HEK293T (cell line): ENCODE measurements at regions not wholly inside any gene's neighbourhood (a gene's known extent, or its start where the extent isn't known, plus 50 kb on each side); places are given as distances from the start of the nearest gene placed in this dataset.

Experiments
- CTCF ChIA-PET: fragments of 350-600 bp; formaldehyde crosslinking; extraction: SDS; loops from one replicate; lab custom pipeline; 2021; ENCODE audit warnings: antibody characterized with exemption, inconsistent platforms; lab: Yijun Ruan, JAX
- POLR2A ChIA-PET: fragments of 350-600 bp; formaldehyde crosslinking; extraction: SDS; loops from one replicate; lab custom pipeline; 2020; ENCODE audit warnings: antibody characterized with exemption, inconsistent platforms; lab: Yijun Ruan, JAX
- DNase-seq: peaks from one replicate; pipeline ENCODE4 v3.0.0; 2012; ENCODE audit warnings: mixed read lengths; ENCODE audit errors: extremely low spot score
- ARNT ChIP-seq: fragments of 450-650 bp; IDR thresholded peaks from 2 replicates; pipeline ENCODE4 v1.6.1; 2017; ENCODE audit warnings: mild to moderate bottlenecking
- BHLHE40 ChIP-seq: fragments of 450-650 bp; IDR thresholded peaks from 2 replicates; pipeline ENCODE4 v1.6.1; 2016; ENCODE audit warnings: mild to moderate bottlenecking, moderate library complexity, borderline replicate concordance
- NFRKB ChIP-seq: fragments of 450-650 bp; IDR thresholded peaks from 2 replicates; pipeline ENCODE4 v1.6.1; 2016; ENCODE audit warnings: mild to moderate bottlenecking, moderate library complexity
- PKNOX1 ChIP-seq: fragments of 450-650 bp; IDR thresholded peaks from 2 replicates; pipeline ENCODE4 v1.6.1; 2016
- SP1 ChIP-seq: fragments of 450-650 bp; IDR thresholded peaks from 2 replicates; pipeline ENCODE4 v1.6.1; 2017

- DNase-seq, result no peak
- POLR2A ChIA-PET, result no interaction called here
- no peak for TF ChIP-seq BHLHE40
- TF ChIP-seq ARNT, result no peak
- TF ChIP-seq NFRKB, result no peak
- TF ChIP-seq SP1, result no peak
- no peak for TF ChIP-seq PKNOX1
- CTCF ChIA-PET, result no interaction called here
These were observed 53.4 kb upstream of the DPP10 start for GRCh38 chr2:114389021-114389420.
